ENCODE measurements at regions not wholly inside any gene's neighbourhood (a gene's known extent, or its start where the extent isn't known, plus 50 kb on each side); places are given as distances from the start of the nearest gene placed in this dataset.

DNA sequence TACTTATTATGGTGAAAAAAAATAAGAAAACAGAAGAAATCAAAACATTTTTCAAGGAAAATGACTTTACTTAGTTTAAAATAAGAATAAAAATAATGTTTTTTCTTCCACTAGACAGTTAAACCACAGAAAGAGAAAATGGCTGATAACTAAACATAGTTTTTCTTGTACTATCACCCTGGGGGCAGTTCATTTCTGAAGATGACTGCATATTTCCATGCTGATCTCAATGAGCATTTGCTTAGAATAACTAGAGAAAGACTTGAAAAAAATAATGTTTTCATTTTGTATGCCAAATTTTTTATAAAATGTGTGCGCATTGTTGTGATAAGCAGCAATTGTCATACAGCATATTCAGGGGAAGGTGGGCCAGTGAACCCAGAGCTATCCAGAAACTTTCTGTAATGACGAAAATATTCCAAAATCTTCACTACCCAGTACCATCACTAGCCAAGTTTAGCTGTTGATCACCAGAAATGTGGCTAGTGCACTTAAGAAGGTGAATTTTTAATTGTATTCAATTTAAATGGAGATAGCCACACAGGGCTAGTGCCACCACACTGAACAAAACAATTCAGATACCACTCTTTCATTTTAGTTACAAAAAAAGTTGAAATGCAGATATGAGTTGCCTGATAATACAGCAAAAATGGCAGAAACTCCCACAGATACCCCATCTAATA lies 513.4 kb upstream of the NETO1 start:
- no peak overlapping the region for H3K27ac ChIP-seq (ENCODE audit: low read depth, low read length)
- intact Hi-C loops (cut with micrococcal nuclease): no loop called here
- H3K4me2 ChIP-seq (ENCODE audit: low read length): no peak overlapping the region
- no peaks in the 10 kb centered on the region for H4K20me1 ChIP-seq (ENCODE audit: insufficient read depth)
- no peaks in the 10 kb centered on the region for H3K79me2 ChIP-seq (ENCODE audit: insufficient read depth, low read length)
- H3K4me1 ChIP-seq (ENCODE audit: control insufficient read depth in 1 of 2, insufficient read depth in 2 of 2, low read length in 2 of 2): no peaks in the 10 kb centered on the region
- ChIA-PET POLR2A (no interaction called here), RAD21 (ENCODE audit: low non-redundant PET in 1 of 2, low total read pairs in 2 of 2, uncharacterized antibody in 2 of 2, unreplicated experiment in 2 of 2) (no interaction called here), CTCF (no interaction called here)
- H2AFZ ChIP-seq (ENCODE audit: low read depth, low read length, poor library complexity, severe bottlenecking): no peak overlapping the region
- no peak overlapping the region for H3K4me3 ChIP-seq (replicated peaks in 1 of 2; ENCODE audit: low read depth in 1 of 2, low read length in 2 of 2)
- no TSS peak for BruUV-seq (replicated peaks)
- no peaks in the 10 kb centered on the region for H3K9me2 ChIP-seq (ENCODE audit: insufficient read depth)
- H3K9ac ChIP-seq (ENCODE audit: low read length): no peak overlapping the region
- TF ChIP-seq, protein P1, sequence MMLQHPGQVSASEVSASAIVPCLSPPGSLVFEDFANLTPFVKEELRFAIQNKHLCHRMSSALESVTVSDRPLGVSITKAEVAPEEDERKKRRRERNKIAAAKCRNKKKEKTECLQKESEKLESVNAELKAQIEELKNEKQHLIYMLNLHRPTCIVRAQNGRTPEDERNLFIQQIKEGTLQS (IDR thresholded peaks at IDR 0.05): no peak
- TF ChIP-seq ELF1 (IDR thresholded peaks at IDR 0.05; ENCODE audit: borderline replicate concordance, low read depth) (no peak), CEBPB (IDR thresholded peaks at IDR 0.05; ENCODE audit: low read depth) (no peak), POLR2A (IDR thresholded peaks at IDR 0.05; ENCODE audit: borderline replicate concordance, extremely low read depth, insufficient read depth, insufficient read length) (no peak), EZH2 (IDR thresholded peaks at IDR 0.05) (no peak), SP1 (IDR thresholded peaks at IDR 0.05; ENCODE audit: low read depth) (no peak), POLR2AphosphoS5 (IDR thresholded peaks at IDR 0.05; ENCODE audit: low read depth, low read length) (no peak), ZFX (IDR thresholded peaks at IDR 0.05) (no peak), EGR1 (IDR thresholded peaks at IDR 0.05; ENCODE audit: low read depth) (no peak), SIN3A (IDR thresholded peaks at IDR 0.05; ENCODE audit: low read depth) (no peak), TCF7L2 (IDR thresholded peaks at IDR 0.05; ENCODE audit: borderline replicate concordance, extremely low read depth, insufficient read depth, insufficient read length) (no peak), JUND (IDR thresholded peaks at IDR 0.05) (no peak), YY1 (IDR thresholded peaks at IDR 0.05; ENCODE audit: extremely low read depth, insufficient replicate concordance, low read depth, low read length) (no peak), REST (IDR thresholded peaks at IDR 0.05; ENCODE audit: low read depth) (no peak), RAD21 (IDR thresholded peaks at IDR 0.05; ENCODE audit: low read depth) (no peak)
- TF ChIP-seq, protein P2, sequence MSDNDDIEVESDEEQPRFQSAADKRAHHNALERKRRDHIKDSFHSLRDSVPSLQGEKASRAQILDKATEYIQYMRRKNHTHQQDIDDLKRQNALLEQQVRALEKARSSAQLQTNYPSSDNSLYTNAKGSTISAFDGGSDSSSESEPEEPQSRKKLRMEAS (IDR thresholded peaks at IDR 0.05): no peak
- peaks cover 13% of the 10 kb centered on the region in 2 experiments; a peak in 2 of 4 replicates for H3K9me3 ChIP-seq (ENCODE audit: control insufficient read depth in 1 of 2, insufficient read depth in 1 of 2, low read depth in 1 of 2, low read length in 2 of 2)
- DNase-seq (ENCODE audit: low read depth, low spot score): no peak
- H3K27me3 ChIP-seq (ENCODE audit: insufficient read depth, low read length): no peaks in the 10 kb centered on the region
- ATAC-seq: no peak
- H3K36me3 ChIP-seq (ENCODE audit: control insufficient read depth in 1 of 2, insufficient read depth in 2 of 2, low read length in 2 of 2): no peaks in the 10 kb centered on the region; a peak in 1 of 4 replicates
